HEK293T (cell line): ENCODE measurements at regions not wholly inside any gene's neighbourhood (a gene's known extent, or its start where the extent isn't known, plus 50 kb on each side); places are given as distances from the start of the nearest gene placed in this dataset.
"Not testable (repeated sequence)": the region's sequence is repeated elsewhere in the genome, so short reads cannot be mapped to it uniquely, and the experiment has no call there.

Experiments
- CTBP1 ChIP-seq: fragments of 450-650 bp; IDR thresholded peaks from 2 replicates; pipeline ENCODE4 v1.6.1; 2016; ENCODE audit warnings: borderline replicate concordance
- SP1 ChIP-seq: fragments of 450-650 bp; IDR thresholded peaks from 2 replicates; pipeline ENCODE4 v1.6.1; 2017
- TARDBP ChIP-seq: fragments of 450-650 bp; IDR thresholded peaks from 2 replicates; pipeline ENCODE4 v1.6.1; 2016

GRCh38 chr7:9552431-9552830 lies 1119.0 kb downstream of the NXPH1 start:
- not testable (repeated sequence) for TF ChIP-seq SP1, TARDBP, CTBP1
